Karpas-422 (cell line): ENCODE measurements at regions not wholly inside any gene's neighbourhood (a gene's known extent, or its start where the extent isn't known, plus 50 kb on each side); places are given as distances from the start of the nearest gene placed in this dataset.

ENCODE experiments used
- DNase-seq: peaks from one replicate; pipeline ENCODE4 v3.0.0-alpha.2; 2015
- H2AFZ ChIP-seq: fragments of 200-600 bp; sonication (generic); 2 replicates; pipeline ENCODE4 v1.6.1; 2014; ENCODE audit warnings: antibody characterized with exemption, low read length, mixed read lengths
- H3K27ac ChIP-seq: fragments of 200-600 bp; sonication (generic); 2 replicates; pipeline ENCODE4 v1.5.1; 2014; ENCODE audit warnings: mild to moderate bottlenecking, low read length, moderate library complexity
- H3K27me3 ChIP-seq: fragments of 200-600 bp; sonication (generic); 2 replicates; pipeline ENCODE4 v1.6.1; 2014; ENCODE audit warnings: low read length, mixed read lengths
- H3K36me3 ChIP-seq: fragments of 200-600 bp; sonication (generic); 2 replicates; pipeline ENCODE4 v1.6.1; 2014; ENCODE audit warnings: low read length, mixed read lengths; ENCODE audit not compliant: insufficient read depth
- H3K4me1 ChIP-seq: fragments of 200-600 bp; sonication (generic); 2 replicates; pipeline ENCODE4 v1.6.1; 2014; ENCODE audit warnings: mild to moderate bottlenecking, low read length, mixed read lengths
- H3K4me2 ChIP-seq: fragments of 200-600 bp; sonication (generic); 2 replicates; pipeline ENCODE4 v1.6.1; 2014; ENCODE audit warnings: low read length, low read depth, mild to moderate bottlenecking; ENCODE audit not compliant: poor library complexity, severe bottlenecking
- H3K4me3 ChIP-seq: fragments of 200-600 bp; sonication (generic); 2 replicates; pipeline ENCODE4 v1.5.1; 2014; ENCODE audit warnings: mild to moderate bottlenecking, antibody characterized with exemption, low read length, mixed read lengths
- H3K79me2 ChIP-seq: fragments of 200-600 bp; sonication (generic); 2 replicates; pipeline ENCODE4 v1.6.1; 2014; ENCODE audit warnings: mild to moderate bottlenecking, low read length, mixed read lengths
- H3K9ac ChIP-seq: fragments of 200-600 bp; sonication (generic); 2 replicates; pipeline ENCODE4 v1.6.0; 2014; ENCODE audit warnings: low read length
- H3K9me2 ChIP-seq: fragments of 200-600 bp; sonication (generic), shearing (Covaris generic); replicated peaks from 2 replicates; pipeline ENCODE4 v1.6.0; 2014; ENCODE audit warnings: mild to moderate bottlenecking, low read length, moderate library complexity; ENCODE audit not compliant: insufficient read depth
- H3K9me3 ChIP-seq: fragments of 300-700, 200-600 bp; sonication (generic); 2 replicates; pipeline ENCODE4 v1.6.1; 2014; ENCODE audit warnings: low read length, mixed read lengths
- H4K20me1 ChIP-seq: fragments of 200-600 bp; sonication (generic); 2 replicates; pipeline ENCODE4 v1.6.1; 2014; ENCODE audit warnings: mild to moderate bottlenecking, antibody characterized with exemption, low read length, low read depth; ENCODE audit not compliant: insufficient read depth

GRCh38 chr3:67302489-67302888 is 304.4 kb downstream of the KBTBD8 start:
- H3K4me2 ChIP-seq: no peak overlapping the region
- no peaks in the 10 kb centered on the region for H3K36me3 ChIP-seq
- no peak overlapping the region for H2AFZ ChIP-seq
- no peaks in the 10 kb centered on the region for H3K79me2 ChIP-seq
- no peaks in the 10 kb centered on the region for H3K9me2 ChIP-seq
- H3K4me1 ChIP-seq: no peaks in the 10 kb centered on the region
- H3K27me3 ChIP-seq: no peaks in the 10 kb centered on the region
- no peak overlapping the region for H3K9ac ChIP-seq
- no peaks in the 10 kb centered on the region for H4K20me1 ChIP-seq
- DNase-seq: no peak
- no peak overlapping the region for H3K27ac ChIP-seq
- no peaks in the 10 kb centered on the region for H3K9me3 ChIP-seq
- no peak overlapping the region for H3K4me3 ChIP-seq

- no peaks in the 10 kb centered on the region for H3K9me3 ChIP-seq
- H3K36me3 ChIP-seq: no peaks in the 10 kb centered on the region
- no peaks in the 10 kb centered on the region for H3K4me1 ChIP-seq
- DNase-seq: no peak
- no peaks in the 10 kb centered on the region for H3K79me2 ChIP-seq
- no peak overlapping the region for H3K9ac ChIP-seq
- H4K20me1 ChIP-seq: no peaks in the 10 kb centered on the region
- H3K9me2 ChIP-seq: no peaks in the 10 kb centered on the region
- no peaks in the 10 kb centered on the region for H3K27me3 ChIP-seq
- no peak overlapping the region for H3K4me2 ChIP-seq
- H3K4me3 ChIP-seq: no peak overlapping the region
- no peak overlapping the region for H3K27ac ChIP-seq
- H2AFZ ChIP-seq: no peak overlapping the region
Observed at GRCh38 chr3:67305160-67305559, 307.1 kb downstream of the KBTBD8 start.

- Histone ChIP-seq H3K9me2 (no peaks in the 10 kb centered on the region), H4K20me1 (no peaks in the 10 kb centered on the region), H3K4me3 (no peak overlapping the region), H3K4me2 (no peak overlapping the region), H3K79me2 (no peaks in the 10 kb centered on the region), H3K36me3 (no peaks in the 10 kb centered on the region), H3K27ac (no peak overlapping the region), H3K27me3 (no peaks in the 10 kb centered on the region), H2AFZ (no peak overlapping the region), H3K9me3 (no peaks in the 10 kb centered on the region), H3K4me1 (no peaks in the 10 kb centered on the region), H3K9ac (no peak overlapping the region)
- DNase-seq: no peak
Observed at GRCh38 chr3:67305922-67306321, 307.8 kb downstream of the KBTBD8 start.

GRCh38 chr3:67311440-67311839 is 313.3 kb downstream of the KBTBD8 start:
- Histone ChIP-seq H3K36me3 (no peaks in the 10 kb centered on the region), H3K27me3 (no peaks in the 10 kb centered on the region)

GRCh38 chr3:67312155-67312554 is 314.0 kb downstream of the KBTBD8 start:
- H3K27me3 ChIP-seq: no peaks in the 10 kb centered on the region
- H3K4me3 ChIP-seq: no peak overlapping the region
- H3K27ac ChIP-seq: no peak overlapping the region
- H3K9ac ChIP-seq: no peak overlapping the region
- no peaks in the 10 kb centered on the region for H3K9me3 ChIP-seq
- H4K20me1 ChIP-seq: no peaks in the 10 kb centered on the region
- H3K4me2 ChIP-seq: no peak overlapping the region
- no peaks in the 10 kb centered on the region for H3K9me2 ChIP-seq
- no peaks in the 10 kb centered on the region for H3K36me3 ChIP-seq
- no peak overlapping the region for H2AFZ ChIP-seq
- H3K79me2 ChIP-seq: no peaks in the 10 kb centered on the region
- DNase-seq: no peak
- no peaks in the 10 kb centered on the region for H3K4me1 ChIP-seq

More at GRCh38 chr3:67311440-67311839, 313.3 kb downstream of the KBTBD8 start:
- Histone ChIP-seq H3K9ac (no peak overlapping the region), H3K4me1 (no peaks in the 10 kb centered on the region), H3K4me2 (no peak overlapping the region), H3K79me2 (no peaks in the 10 kb centered on the region), H2AFZ (no peak overlapping the region), H3K27ac (no peak overlapping the region), H3K9me2 (no peaks in the 10 kb centered on the region), H3K9me3 (no peaks in the 10 kb centered on the region), H3K4me3 (no peak overlapping the region), H4K20me1 (no peaks in the 10 kb centered on the region)
- no peak for DNase-seq

GRCh38 chr3:67318162-67318561 is 320.1 kb downstream of the KBTBD8 start:
- no peak overlapping the region for H3K4me2 ChIP-seq
- H3K27ac ChIP-seq: no peak overlapping the region
- H3K27me3 ChIP-seq: no peaks in the 10 kb centered on the region
- no peaks in the 10 kb centered on the region for H3K9me3 ChIP-seq
- no peaks in the 10 kb centered on the region for H3K79me2 ChIP-seq
- no peak overlapping the region for H3K9ac ChIP-seq
- no peaks in the 10 kb centered on the region for H3K36me3 ChIP-seq
- DNase-seq: no peak
- no peaks in the 10 kb centered on the region for H3K4me1 ChIP-seq
- no peak overlapping the region for H3K4me3 ChIP-seq
- H4K20me1 ChIP-seq: no peaks in the 10 kb centered on the region
- no peak overlapping the region for H2AFZ ChIP-seq
- H3K9me2 ChIP-seq: no peaks in the 10 kb centered on the region

- Histone ChIP-seq H3K9me2 (no peaks in the 10 kb centered on the region), H2AFZ (no peak overlapping the region), H3K9ac (no peak overlapping the region), H3K79me2 (no peaks in the 10 kb centered on the region), H3K4me3 (no peak overlapping the region), H3K4me2 (no peak overlapping the region), H3K36me3 (no peaks in the 10 kb centered on the region), H3K9me3 (no peaks in the 10 kb centered on the region), H4K20me1 (no peaks in the 10 kb centered on the region), H3K4me1 (no peaks in the 10 kb centered on the region), H3K27ac (no peak overlapping the region), H3K27me3 (no peaks in the 10 kb centered on the region)
- no peak for DNase-seq
Observed at GRCh38 chr3:67324554-67324953, 326.4 kb downstream of the KBTBD8 start.
